Panc1 (cell line): ENCODE measurements at regions not wholly inside any gene's neighbourhood (a gene's known extent, or its start where the extent isn't known, plus 50 kb on each side); places are given as distances from the start of the nearest gene placed in this dataset.

ENCODE experiments used
- ATAC-seq: fragments of 200-7000 bp; cut with Tn5 transposase; 2 replicates; pipeline ENCODE4 v1.9.1; 2020; ENCODE audit warnings: mild to moderate bottlenecking, moderate library complexity
- BruUV-seq: library from RNA; stranded (reverse); fragments of 400-500 nt; replicated peaks from 2 replicates; lab custom pipeline; 2021; lab: Mats Ljungman, UMichigan
- CTCF ChIA-PET: fragments of 300-600 bp; sonication (Branson Sonifier 250); formaldehyde crosslinking; loops from one replicate; lab custom pipeline; 2022; ENCODE audit warnings: antibody characterized with exemption; lab: Charles Lee
- POLR2A ChIA-PET: fragments of 300-600 bp; sonication (Branson Sonifier 250); formaldehyde crosslinking; loops from one replicate; lab custom pipeline; 2022; ENCODE audit warnings: antibody characterized with exemption; lab: Charles Lee
- DNase-seq: peaks from one replicate; pipeline ENCODE4 v3.0.0-alpha.2; 2010; ENCODE audit warnings: low read depth, low spot score
- H3K27ac ChIP-seq: 2 replicates; pipeline ENCODE4 v1.5.1; 2011; ENCODE audit warnings: mild to moderate bottlenecking, low read length, inconsistent platforms
- H3K27me3 ChIP-seq: fragments of 200-500 bp; sonication (Bioruptor generic); 2 replicates; pipeline ENCODE4 v1.6.0; 2014; ENCODE audit warnings: low read length, inconsistent platforms; ENCODE audit not compliant: control insufficient read depth, insufficient read depth
- H3K36me3 ChIP-seq: fragments of 200-500 bp; sonication (Bioruptor generic); 2 replicates; pipeline ENCODE4 v1.5.1; 2014; ENCODE audit warnings: inconsistent platforms, mild to moderate bottlenecking, low read length, moderate library complexity; ENCODE audit not compliant: control insufficient read depth, insufficient read depth
- H3K4me1 ChIP-seq: 2 replicates; pipeline ENCODE4 v1.5.1; 2011; ENCODE audit warnings: inconsistent platforms, mild to moderate bottlenecking, low read length, moderate library complexity; ENCODE audit not compliant: control insufficient read depth, insufficient read depth
- H3K4me3 ChIP-seq, 2 experiments: 2 replicates each; pipeline ENCODE4 v1.5.1; 2011 to 2012; ENCODE audit warnings: low read depth in 2 of 2, low read length in 2 of 2, mild to moderate bottlenecking in 2 of 2, inconsistent platforms in 1 of 2, moderate library complexity in 1 of 2
- H3K9me3 ChIP-seq: fragments of 200-500 bp; sonication (Bioruptor generic); 2 replicates; pipeline ENCODE4 v1.5.1; 2014; ENCODE audit warnings: low read depth, mild to moderate bottlenecking, inconsistent platforms, low read length, moderate library complexity; ENCODE audit not compliant: control insufficient read depth, insufficient read depth
- CTCF ChIP-seq: fragments of 450-650 bp; IDR thresholded peaks from 2 replicates; pipeline ENCODE4 v1.5.1; 2017; ENCODE audit warnings: mild to moderate bottlenecking
- POLR2AphosphoS5 ChIP-seq: IDR thresholded peaks from 2 replicates; pipeline ENCODE4 v1.6.1; 2012; ENCODE audit warnings: mild to moderate bottlenecking, low read depth, low read length, moderate library complexity
- REST ChIP-seq, 2 experiments: IDR thresholded peaks; 2 replicates each; pipeline ENCODE4 v1.6.1; 2011 to 2012; ENCODE audit warnings: low read depth in 2 of 2, control low read depth in 1 of 2, low read length in 1 of 2, mild to moderate bottlenecking in 1 of 2, moderate library complexity in 1 of 2; ENCODE audit not compliant: insufficient read depth in 1 of 2
- SIN3A ChIP-seq: IDR thresholded peaks from 2 replicates; pipeline ENCODE4 v1.6.1; 2012; ENCODE audit warnings: low read depth, mild to moderate bottlenecking, low read length, moderate library complexity, borderline replicate concordance; ENCODE audit not compliant: insufficient read depth
- TCF7L2 ChIP-seq: IDR thresholded peaks from 2 replicates; pipeline ENCODE4 v1.6.1; 2011; ENCODE audit warnings: mild to moderate bottlenecking, low read depth, low read length, inconsistent platforms
- in situ Hi-C: cut with HindIII; loops from 2 replicates; pipeline ENCODE4 v1.10.0; 2016; ENCODE audit warnings: low sequenced_read_pairs, low pct_unique_long_range_greater_than_20kb
- intact Hi-C: fragments of 100-400 bp; cut with micrococcal nuclease; formaldehyde crosslinking; loops from one replicate; pipeline ENCODE4 v1.10.0; 2022; ENCODE audit not compliant: unreplicated experiment

DNA sequence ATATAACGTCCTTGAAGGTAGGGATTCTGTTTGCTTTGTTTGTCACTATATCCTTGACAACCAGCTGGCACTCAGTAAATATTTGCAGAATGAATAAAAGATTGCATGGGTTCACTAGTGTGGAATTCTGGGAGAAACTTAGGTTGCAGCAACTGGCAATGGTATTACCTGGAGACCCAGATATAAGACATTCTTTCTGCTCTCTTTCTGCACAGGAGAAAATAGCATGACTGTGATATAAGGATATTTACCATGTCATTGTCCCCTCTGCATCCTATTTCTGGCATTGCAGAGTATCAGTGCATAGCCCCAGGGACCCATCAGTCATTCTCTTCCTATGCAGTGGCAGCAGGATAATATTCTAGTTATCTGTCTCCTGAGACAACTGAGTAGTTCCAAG is 308.9 kb upstream of the LRRC7 start:
- TF ChIP-seq TCF7L2 (no peak), SIN3A (no peak), CTCF (no peak), POLR2AphosphoS5 (no peak), REST (IDR thresholded peaks at IDR 0.05; ENCODE audit: insufficient read depth in 1 of 2, low read depth in 2 of 2, low read length in 1 of 2) (no peak)
- no TSS peak for BruUV-seq
- no peaks in the 10 kb centered on the region for H3K36me3 ChIP-seq
- no peak overlapping the region for H3K27ac ChIP-seq
- H3K4me1 ChIP-seq, result no peaks in the 10 kb centered on the region
- no peaks in the 10 kb centered on the region for H3K27me3 ChIP-seq
- ATAC-seq (no peak), DNase-seq (no peak)
- intact Hi-C loops (no loop called here), in situ Hi-C loops (no loop called here)
- H3K4me3 ChIP-seq, result no peak overlapping the region
- ChIA-PET CTCF (no interaction called here), POLR2A (no interaction called here)
- no peaks in the 10 kb centered on the region for H3K9me3 ChIP-seq

GRCh38 chr1:69263921-69264391 is 303.8 kb upstream of the LRRC7 start:
- no peak overlapping the region for H3K4me3 ChIP-seq
- BruUV-seq, result no TSS peak

More at GRCh38 chr1:69263921-69264391, 303.8 kb upstream of the LRRC7 start:
- ATAC-seq, result no peak
- no peaks in the 10 kb centered on the region for H3K9me3 ChIP-seq
- H3K27ac ChIP-seq, result no peak overlapping the region
- no peaks in the 10 kb centered on the region for H3K36me3 ChIP-seq
- no peaks in the 10 kb centered on the region for H3K27me3 ChIP-seq
- CTCF ChIA-PET, result no interaction called here
- in situ Hi-C loops (no loop called here), intact Hi-C loops (no loop called here)
- no peak for DNase-seq
- H3K4me1 ChIP-seq, result no peaks in the 10 kb centered on the region
- no peak for TF ChIP-seq POLR2AphosphoS5
- no peak for TF ChIP-seq REST (IDR thresholded peaks at IDR 0.05; ENCODE audit: insufficient read depth in 1 of 2, low read depth in 2 of 2, low read length in 1 of 2)
- TF ChIP-seq SIN3A, result no peak
- no peak for TF ChIP-seq TCF7L2
- TF ChIP-seq CTCF, result no peak
- POLR2A ChIA-PET, result no interaction called here
